NCI-H446 (cell line): ENCODE measurements at regions not wholly inside any gene's neighbourhood (a gene's known extent, or its start where the extent isn't known, plus 50 kb on each side); places are given as distances from the start of the nearest gene placed in this dataset.
"Not testable (repeated sequence)": the region's sequence is repeated elsewhere in the genome, so short reads cannot be mapped to it uniquely, and the experiment has no call there.

ENCODE experiments used
- DNase-seq, 2 experiments: peaks; one replicate each; lab custom pipeline; 2025; lab: John Stamatoyannopoulos, UW

- no peak for DNase-seq
Measured at GRCh38 chr6:23655525-23655924, 470.5 kb upstream of the NRSN1 start.

GRCh38 chr6:23656255-23657194, 469.5 kb upstream of the NRSN1 start:
- no peak for DNase-seq

- DNase-seq = peak; percentile 45 to 73
Measured at GRCh38 chr6:23659125-23659524, 466.9 kb upstream of the NRSN1 start.

- DNase-seq = no peak
Measured at GRCh38 chr6:23661549-23661948, 464.5 kb upstream of the NRSN1 start.

GRCh38 chr6:23663096-23663495, 462.9 kb upstream of the NRSN1 start:
- no peak for DNase-seq

- DNase-seq = peak in 1 of 2 experiments; percentile 8
Measured at GRCh38 chr6:23663652-23664051, 462.4 kb upstream of the NRSN1 start.

- not testable (repeated sequence) for DNase-seq
Measured at GRCh38 chr6:23665911-23666310, 460.1 kb upstream of the NRSN1 start.

- DNase-seq = no peak
Measured at GRCh38 chr6:23672737-23673136, 453.3 kb upstream of the NRSN1 start.

GRCh38 chr6:23678626-23679025, 447.4 kb upstream of the NRSN1 start:
- DNase-seq = no peak

- DNase-seq = no peak
Measured at GRCh38 chr6:23681743-23682142, 444.3 kb upstream of the NRSN1 start.

- no peak for DNase-seq
Measured at GRCh38 chr6:23688650-23689049, 437.4 kb upstream of the NRSN1 start.

GRCh38 chr6:23690453-23691049, 435.5 kb upstream of the NRSN1 start:
- no peak for DNase-seq

- no peak for DNase-seq
Measured at GRCh38 chr6:23692184-23692583, 433.8 kb upstream of the NRSN1 start.

- DNase-seq = peak; percentile 43 to 65
Measured at GRCh38 chr6:23696992-23697391, 429.0 kb upstream of the NRSN1 start.

GRCh38 chr6:23704479-23705052, 421.4 kb upstream of the NRSN1 start:
- DNase-seq = no peak

- DNase-seq = no peak
Measured at GRCh38 chr6:23705697-23706096, 420.3 kb upstream of the NRSN1 start.

GRCh38 chr6:23712756-23713155, 413.3 kb upstream of the NRSN1 start:
- DNase-seq = no peak

- DNase-seq = no peak
Measured at GRCh38 chr6:23713211-23713610, 412.8 kb upstream of the NRSN1 start.

- no peak for DNase-seq
Measured at GRCh38 chr6:23728707-23729106, 397.3 kb upstream of the NRSN1 start.

GRCh38 chr6:23731609-23732008, 394.4 kb upstream of the NRSN1 start:
- no peak for DNase-seq

- no peak for DNase-seq
Measured at GRCh38 chr6:23732521-23732920, 393.5 kb upstream of the NRSN1 start.

GRCh38 chr6:23735151-23735550, 390.9 kb upstream of the NRSN1 start:
- DNase-seq = no peak

GRCh38 chr6:23736577-23736976, 389.4 kb upstream of the NRSN1 start:
- DNase-seq = no peak
